Right atrium auricular region (tissue), 2 donors: ENCODE measurements at regions not wholly inside any gene's neighbourhood (a gene's known extent, or its start where the extent isn't known, plus 50 kb on each side); places are given as distances from the start of the nearest gene placed in this dataset.

Source experiments
- DNase-seq: peaks from one replicate; pipeline ENCODE4 v3.0.0-alpha.2; 2019; ENCODE audit warnings: low spot score
- H3K27ac ChIP-seq, 2 donors: fragments of 200-600 bp; sonication (generic); 1 replicate in 1 of 2; 2 replicates in 1 of 2; pipeline ENCODE4 v1.5.1; 2016 to 2019
- H3K27me3 ChIP-seq, 2 donors: fragments of 200-600 bp; sonication (generic); one replicate each; pipeline versions ENCODE4 v1.5.1 to v1.6.0; 2017 to 2019
- H3K36me3 ChIP-seq: fragments of 200-600 bp; sonication (generic); one replicate; pipeline ENCODE4 v1.5.1; 2016
- H3K4me1 ChIP-seq, 2 donors: fragments of 200-600 bp; sonication (generic); one replicate each; pipeline versions ENCODE4 v1.5.1 to v1.6.0; 2017 to 2019
- H3K4me3 ChIP-seq, 2 donors: fragments of 200-600 bp; sonication (generic); 1 replicate in 1 of 2; 2 replicates in 1 of 2; pipeline ENCODE4 v1.5.1; 2017 to 2019; ENCODE audit warnings: mild to moderate bottlenecking in 1 of 2, moderate library complexity in 1 of 2
- H3K9me3 ChIP-seq, 2 donors: fragments of 200-600 bp; sonication (generic); one replicate each; pipeline ENCODE4 v1.5.1; 2019
- TF ChIP-seq, protein P1 (sequence below), 2 donors: fragments of 200-600 bp; sonication (generic); IDR thresholded peaks; one replicate each; pipeline ENCODE4 v1.5.1; 2019; ENCODE audit warnings: antibody characterized with exemption in 2 of 2

DNA sequence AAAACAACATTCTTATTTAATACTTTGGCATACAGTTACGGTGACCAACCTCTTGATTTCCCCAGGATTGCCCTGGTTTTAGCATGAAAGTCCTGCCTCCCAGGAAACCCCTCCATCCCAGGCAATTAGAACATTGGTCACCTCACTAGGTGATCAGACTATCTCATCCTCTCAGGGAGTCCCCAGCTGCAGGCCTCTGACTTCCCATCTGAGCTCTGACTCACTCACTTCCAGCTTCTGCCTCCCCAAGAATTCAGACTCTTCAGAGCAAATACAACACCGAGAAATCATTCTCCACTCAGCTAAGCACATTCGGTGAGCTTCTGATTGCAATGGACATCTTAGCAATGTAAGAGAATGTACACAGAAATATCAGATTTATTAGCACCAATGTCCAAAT, 92.4 kb upstream of the HES1 start:
- TF ChIP-seq, protein P1, sequence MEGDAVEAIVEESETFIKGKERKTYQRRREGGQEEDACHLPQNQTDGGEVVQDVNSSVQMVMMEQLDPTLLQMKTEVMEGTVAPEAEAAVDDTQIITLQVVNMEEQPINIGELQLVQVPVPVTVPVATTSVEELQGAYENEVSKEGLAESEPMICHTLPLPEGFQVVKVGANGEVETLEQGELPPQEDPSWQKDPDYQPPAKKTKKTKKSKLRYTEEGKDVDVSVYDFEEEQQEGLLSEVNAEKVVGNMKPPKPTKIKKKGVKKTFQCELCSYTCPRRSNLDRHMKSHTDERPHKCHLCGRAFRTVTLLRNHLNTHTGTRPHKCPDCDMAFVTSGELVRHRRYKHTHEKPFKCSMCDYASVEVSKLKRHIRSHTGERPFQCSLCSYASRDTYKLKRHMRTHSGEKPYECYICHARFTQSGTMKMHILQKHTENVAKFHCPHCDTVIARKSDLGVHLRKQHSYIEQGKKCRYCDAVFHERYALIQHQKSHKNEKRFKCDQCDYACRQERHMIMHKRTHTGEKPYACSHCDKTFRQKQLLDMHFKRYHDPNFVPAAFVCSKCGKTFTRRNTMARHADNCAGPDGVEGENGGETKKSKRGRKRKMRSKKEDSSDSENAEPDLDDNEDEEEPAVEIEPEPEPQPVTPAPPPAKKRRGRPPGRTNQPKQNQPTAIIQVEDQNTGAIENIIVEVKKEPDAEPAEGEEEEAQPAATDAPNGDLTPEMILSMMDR (IDR thresholded peaks at IDR 0.05) = no peak
- DNase-seq = no peak
- Histone ChIP-seq H3K9me3 (no peaks in the 10 kb centered on the region), H3K4me1 (peaks cover 0 to 6% of the 10 kb centered on the region in 2 donors), H3K27ac (no peak overlapping the region), H3K36me3 (no peaks in the 10 kb centered on the region), H3K27me3 (no peaks in the 10 kb centered on the region), H3K4me3 (no peak overlapping the region)

DNA sequence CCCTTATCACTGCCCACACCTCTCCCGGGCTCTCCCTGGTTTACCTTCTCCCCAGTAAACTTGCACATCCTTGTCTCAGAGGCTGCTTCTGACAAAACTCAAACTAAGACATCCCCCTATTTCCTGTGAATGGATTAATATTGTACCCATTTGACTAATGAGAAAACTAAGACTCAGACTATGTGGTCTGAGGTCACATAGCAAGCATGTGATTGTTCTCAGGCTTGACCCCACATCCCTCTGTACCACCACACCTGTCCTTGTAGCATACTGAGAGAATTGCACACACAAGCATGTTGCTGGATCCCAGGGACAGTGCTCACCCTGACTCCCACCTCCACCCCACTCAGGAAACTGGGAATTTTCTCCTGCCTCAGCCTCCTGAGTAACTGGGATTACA, 90.7 kb upstream of the HES1 start:
- Histone ChIP-seq H3K4me3 (no peak overlapping the region), H3K27ac (no peak overlapping the region), H3K27me3 (no peaks in the 10 kb centered on the region), H3K4me1 (peaks cover 0 to 6% of the 10 kb centered on the region in 2 donors), H3K36me3 (no peaks in the 10 kb centered on the region), H3K9me3 (peaks cover 0 to 3% of the 10 kb centered on the region in 2 donors)
- DNase-seq = no peak
- TF ChIP-seq, protein P1 (IDR thresholded peaks at IDR 0.05) = no peak

DNA sequence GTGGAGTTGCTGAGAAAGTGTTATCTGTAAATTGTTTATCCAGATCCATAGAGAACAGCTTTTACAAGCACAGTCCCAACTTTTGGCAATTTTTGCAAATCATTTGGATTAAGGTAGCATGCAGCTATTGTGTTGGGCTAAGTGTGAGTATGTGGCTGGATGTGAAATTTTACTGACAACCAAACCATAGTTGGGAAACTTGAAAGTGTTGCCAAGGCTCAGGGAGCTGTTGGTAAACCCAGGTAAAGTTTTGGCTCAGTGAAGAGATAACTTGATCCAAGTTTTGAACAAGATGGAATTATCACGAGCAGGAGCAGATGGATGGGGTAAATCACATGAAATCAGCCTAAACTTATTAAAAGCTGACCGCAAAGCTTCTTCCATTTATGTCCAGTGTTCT, 90.0 kb upstream of the HES1 start:
- no peak overlapping the region for H3K4me3 ChIP-seq
- no peaks in the 10 kb centered on the region for H3K27me3 ChIP-seq
- peaks cover 0 to 6% of the 10 kb centered on the region in 2 donors for H3K4me1 ChIP-seq
- DNase-seq = no peak
- H3K27ac ChIP-seq = no peak overlapping the region
- TF ChIP-seq, protein P1 (IDR thresholded peaks at IDR 0.05) = no peak
- H3K9me3 ChIP-seq = peaks cover 0 to 9% of the 10 kb centered on the region in 2 donors
- H3K36me3 ChIP-seq = no peaks in the 10 kb centered on the region

DNA sequence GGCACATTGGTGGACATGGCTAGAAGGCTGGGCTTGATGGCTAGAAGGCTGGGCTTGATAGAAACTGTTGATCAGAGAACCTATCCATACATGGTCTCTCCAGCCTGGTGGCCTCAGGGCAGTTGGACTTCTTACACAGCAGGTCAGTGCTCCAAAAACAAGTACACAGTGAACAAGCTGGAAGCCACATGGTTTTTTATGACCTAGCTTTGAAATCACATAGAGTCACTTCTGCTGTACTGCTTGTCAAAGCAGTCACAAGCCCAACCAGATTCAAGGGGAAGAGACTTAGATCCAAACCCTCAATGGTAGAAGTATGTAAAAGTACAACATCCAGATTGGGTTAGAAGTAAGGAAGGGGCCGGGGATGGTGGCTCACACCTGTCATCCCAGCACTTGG, 89.4 kb upstream of the HES1 start:
- Histone ChIP-seq H3K36me3 (no peaks in the 10 kb centered on the region), H3K4me3 (no peak overlapping the region), H3K27me3 (no peaks in the 10 kb centered on the region), H3K9me3 (peaks cover 0 to 15% of the 10 kb centered on the region in 2 donors), H3K4me1 (peaks cover 0 to 6% of the 10 kb centered on the region in 2 donors), H3K27ac (no peak overlapping the region)
- TF ChIP-seq, protein P1 (IDR thresholded peaks at IDR 0.05) = no peak
- no peak for DNase-seq

DNA sequence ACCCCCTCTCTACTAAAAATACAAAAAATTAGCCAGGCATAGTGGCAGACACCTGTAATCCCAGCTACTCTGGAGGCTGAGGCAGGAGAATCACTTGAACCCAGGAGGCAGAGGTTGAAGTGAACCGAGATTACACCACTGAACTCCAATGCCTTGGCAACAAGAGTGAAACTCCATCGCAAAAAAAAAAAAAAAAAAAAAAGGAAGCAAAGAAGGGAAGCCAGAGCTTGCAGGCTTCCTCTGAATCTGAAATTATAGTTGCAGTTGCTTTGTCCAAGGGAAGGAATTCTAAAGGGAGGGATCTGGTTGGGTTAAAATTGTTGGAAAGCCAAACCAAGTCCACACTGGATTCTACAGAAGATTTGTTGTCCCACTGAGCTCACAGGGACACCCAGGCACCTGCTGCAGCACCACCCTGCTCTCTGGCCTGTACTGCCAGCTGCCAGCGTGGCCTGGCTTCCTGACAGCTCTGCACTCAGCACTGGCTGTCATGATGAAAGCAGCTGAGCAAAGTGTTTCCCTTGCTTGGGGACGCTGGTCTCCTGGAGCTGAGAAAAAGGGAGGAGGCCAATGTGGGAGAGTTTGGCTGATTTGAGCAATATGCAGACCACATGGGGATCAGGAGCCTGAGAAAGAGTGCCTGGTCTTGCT, 88.8 kb upstream of the HES1 start:
- H3K36me3 ChIP-seq = no peaks in the 10 kb centered on the region
- H3K4me1 ChIP-seq = peaks cover 0 to 6% of the 10 kb centered on the region in 2 donors
- no peak overlapping the region for H3K4me3 ChIP-seq
- no peak for DNase-seq
- H3K27ac ChIP-seq = peak overlapping the region in 1 of 2 donors; percentile 43
- TF ChIP-seq, protein P1 (IDR thresholded peaks at IDR 0.05) = no peak
- no peaks in the 10 kb centered on the region for H3K27me3 ChIP-seq
- H3K9me3 ChIP-seq = peaks cover 0 to 18% of the 10 kb centered on the region in 2 donors

DNA sequence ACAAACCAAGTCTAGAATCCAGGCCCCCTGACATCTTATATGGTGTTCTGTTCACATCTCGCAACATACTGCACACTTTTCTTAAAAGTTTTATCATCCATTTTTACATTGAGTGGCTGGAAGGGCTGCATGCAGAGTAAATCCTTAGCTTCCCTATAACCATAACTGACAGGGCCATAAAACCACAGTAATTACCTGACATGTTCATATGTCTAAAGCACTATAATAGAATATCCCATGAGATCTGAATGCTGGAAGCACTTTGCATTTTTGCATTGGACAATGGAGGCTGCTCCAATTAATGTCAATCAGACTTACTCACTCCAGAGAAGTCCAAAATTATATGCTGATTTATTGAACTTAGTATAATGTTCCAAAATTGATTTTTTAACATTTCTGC, 86.6 kb upstream of the HES1 start:
- no peaks in the 10 kb centered on the region for H3K36me3 ChIP-seq
- H3K9me3 ChIP-seq = peaks cover 0 to 18% of the 10 kb centered on the region in 2 donors
- TF ChIP-seq, protein P1 (IDR thresholded peaks at IDR 0.05) = no peak
- H3K4me3 ChIP-seq = no peak overlapping the region
- H3K27me3 ChIP-seq = no peaks in the 10 kb centered on the region
- no peak overlapping the region for H3K27ac ChIP-seq
- H3K4me1 ChIP-seq = peaks cover 0 to 6% of the 10 kb centered on the region in 2 donors
- DNase-seq = no peak
